ENCODE measurements at regions not wholly inside any gene's neighbourhood (a gene's known extent, or its start where the extent isn't known, plus 50 kb on each side); places are given as distances from the start of the nearest gene placed in this dataset.
"Not testable (repeated sequence)": the region's sequence is repeated elsewhere in the genome, so short reads cannot be mapped to it uniquely, and the experiment has no call there.

GRCh38 chr21:33973268-33973667 lies 57.7 kb upstream of the ATP5PO start:
- DNase-seq (ENCODE audit: low read depth, low spot score): no peak

GRCh38 chr21:33972539-33972938 lies 56.9 kb upstream of the ATP5PO start:
- DNase-seq (ENCODE audit: low read depth, low spot score): no peak

- DNase-seq (ENCODE audit: low read depth, low spot score): peak; percentile 61
These were observed 55.9 kb upstream of the ATP5PO start for GRCh38 chr21:33971492-33972013.

- DNase-seq (ENCODE audit: low read depth, low spot score): no peak
These were observed 54.0 kb upstream of the ATP5PO start for GRCh38 chr21:33969581-33969980.

- DNase-seq (ENCODE audit: low read depth, low spot score): no peak
These were observed 53.4 kb upstream of the ATP5PO start for GRCh38 chr21:33968995-33969348.

- peak; percentile 67 for DNase-seq (ENCODE audit: low read depth, low spot score)
These were observed 52.7 kb upstream of the ATP5PO start for GRCh38 chr21:33968080-33968994.

- peak; percentile 28 for DNase-seq (ENCODE audit: low read depth, low spot score)
These were observed 51.5 kb upstream of the ATP5PO start for GRCh38 chr21:33967086-33967571.

GRCh38 chr21:33966324-33966949 lies 50.8 kb upstream of the ATP5PO start:
- DNase-seq (ENCODE audit: low read depth, low spot score): no peak

- not testable (repeated sequence) for DNase-seq (ENCODE audit: low read depth, low spot score)
These were observed 50.1 kb upstream of the ATP5PO start for GRCh38 chr21:33965662-33966061.
